ENCODE measurements at regions not wholly inside any gene's neighbourhood (a gene's known extent, or its start where the extent isn't known, plus 50 kb on each side); places are given as distances from the start of the nearest gene placed in this dataset.

GRCh38 chr3:25117005-25117593 lies 311.0 kb upstream of the RARB start:
- DNase-seq = no peak

DNA sequence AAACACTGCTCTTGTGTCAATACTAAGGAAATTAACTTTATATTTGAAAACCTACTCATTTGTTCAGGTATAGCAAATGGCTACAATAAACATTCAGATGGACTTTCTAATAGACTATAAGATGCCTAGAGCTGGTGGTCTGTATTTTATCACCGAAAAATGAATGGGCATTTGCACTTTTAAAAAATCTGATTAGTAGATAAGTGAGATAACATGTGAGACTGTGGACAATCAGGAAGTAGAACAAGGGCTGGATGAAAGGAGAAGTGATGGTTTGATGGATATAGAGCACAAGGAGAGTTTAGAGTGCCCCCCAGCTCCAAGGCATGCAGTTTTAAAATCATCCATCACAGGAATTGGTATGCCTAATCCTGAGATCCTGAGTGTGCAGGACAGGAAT lies 308.4 kb upstream of the RARB start:
- DNase-seq = no peak

DNA sequence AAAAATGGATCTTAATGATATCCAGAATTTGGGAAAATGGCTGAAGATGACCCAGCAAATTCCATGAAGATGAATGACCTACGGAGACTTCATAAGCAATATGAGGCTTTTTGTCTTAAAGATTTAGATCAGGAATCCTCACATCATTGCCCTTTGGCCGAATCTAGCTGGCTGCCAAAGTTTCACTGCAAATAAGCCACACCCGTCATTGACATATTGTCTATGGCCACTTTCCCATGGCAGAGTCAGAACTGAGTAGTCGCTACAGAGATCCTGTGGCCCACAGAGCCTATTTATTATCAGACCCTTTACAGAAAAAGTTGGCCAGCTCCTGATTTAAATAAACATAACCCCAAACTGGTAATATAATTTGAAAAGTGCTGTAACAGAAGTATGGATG lies 307.4 kb upstream of the RARB start:
- DNase-seq = no peak

DNA sequence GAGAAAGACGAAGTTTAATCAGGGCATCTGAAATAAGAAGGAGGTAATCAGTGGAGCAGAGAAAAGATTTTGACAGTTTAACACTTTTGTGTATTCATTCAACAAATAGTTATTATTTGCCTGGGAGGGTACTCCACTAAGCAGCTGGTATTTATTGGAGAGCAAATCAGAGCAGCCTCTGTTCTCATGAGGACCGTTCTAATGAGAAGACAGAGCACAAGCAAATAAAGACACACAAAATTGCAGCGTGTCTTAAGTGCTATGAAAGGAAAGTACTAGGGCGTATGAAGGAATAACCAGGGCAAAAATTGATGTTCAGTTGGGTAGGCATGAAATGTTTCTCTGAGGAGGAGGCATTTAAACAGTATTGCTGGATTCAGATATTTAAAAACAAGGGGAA lies 302.9 kb upstream of the RARB start:
- no peak for DNase-seq

GRCh38 chr3:25128735-25129134 lies 299.3 kb upstream of the RARB start:
- no peak for DNase-seq

DNA sequence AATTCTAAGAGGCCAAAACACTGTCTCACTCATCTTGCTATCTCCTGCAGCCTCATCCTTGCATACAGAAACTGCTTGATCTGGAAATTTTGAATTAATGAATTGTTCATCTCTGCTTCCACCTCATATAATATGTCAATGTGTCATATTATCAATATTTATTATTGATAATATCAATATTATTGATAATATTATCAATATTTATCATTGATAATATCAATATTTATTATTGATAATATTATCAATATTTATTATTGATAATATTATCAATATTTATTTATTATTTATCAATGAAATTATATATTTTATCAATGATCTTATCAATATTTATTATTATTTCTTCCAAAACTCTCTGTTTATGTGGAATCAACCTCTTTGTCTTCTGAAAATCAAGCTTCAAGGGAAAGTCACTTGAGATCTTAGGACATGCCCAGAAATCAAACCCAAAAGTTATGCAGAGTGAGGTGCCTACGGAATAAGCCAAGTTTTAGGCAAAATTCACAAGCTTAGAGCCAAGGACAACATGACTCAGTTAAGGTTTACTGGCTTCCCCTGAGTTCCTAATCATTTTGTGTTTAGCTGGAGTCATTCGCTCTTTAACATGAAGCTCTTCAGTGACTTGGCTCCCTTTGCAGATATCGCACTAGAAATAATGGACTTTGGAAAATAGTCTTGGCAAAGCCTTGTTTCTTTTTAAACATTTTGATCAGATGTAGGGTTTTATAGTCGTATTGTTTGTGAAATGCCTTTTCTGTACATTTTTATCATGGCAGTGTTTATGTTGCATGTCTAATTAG lies 297.1 kb upstream of the RARB start:
- no peak for DNase-seq

DNA sequence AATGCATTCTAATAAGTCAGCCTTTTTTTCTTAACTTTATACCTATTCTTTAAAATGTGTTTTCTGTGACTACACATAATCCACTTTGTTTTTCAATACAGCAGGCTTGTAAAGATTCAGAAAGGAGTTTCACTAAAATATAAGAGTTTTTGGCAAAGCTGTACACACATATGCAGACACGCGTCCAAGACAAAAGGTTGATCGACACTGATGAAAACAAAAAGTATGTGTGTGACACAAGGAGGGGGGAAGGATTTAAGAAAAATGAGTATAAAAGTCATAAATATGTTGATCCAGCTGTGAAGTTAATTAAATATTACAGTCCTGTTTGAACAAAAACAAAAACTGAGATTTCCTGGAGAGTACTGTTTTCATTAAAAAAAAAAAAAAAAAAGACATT lies 294.5 kb upstream of the RARB start:
- no peak for DNase-seq

DNA sequence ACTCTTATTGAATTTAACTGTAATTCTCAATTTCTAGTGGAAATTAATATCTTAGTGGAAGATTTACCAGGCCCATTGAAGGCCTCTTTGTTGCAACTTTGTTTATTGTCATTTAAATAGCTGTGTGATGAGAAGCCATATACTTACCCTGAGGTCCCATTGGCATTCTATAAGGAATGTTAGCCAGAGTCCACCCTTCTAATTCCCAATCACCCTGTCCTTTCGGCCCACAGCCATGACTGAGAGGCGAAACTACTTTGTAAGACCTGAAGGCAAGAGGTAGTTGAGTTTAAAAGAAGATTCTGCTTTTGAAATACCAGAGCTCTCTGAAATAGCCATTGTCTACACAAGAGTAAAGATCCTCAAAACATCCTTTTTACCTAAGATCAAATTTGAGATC lies 290.5 kb upstream of the RARB start:
- no peak for DNase-seq

GRCh38 chr3:25139267-25139666 lies 288.8 kb upstream of the RARB start:
- DNase-seq = no peak

GRCh38 chr3:25142609-25143355 lies 285.3 kb upstream of the RARB start:
- no peak for DNase-seq

DNA sequence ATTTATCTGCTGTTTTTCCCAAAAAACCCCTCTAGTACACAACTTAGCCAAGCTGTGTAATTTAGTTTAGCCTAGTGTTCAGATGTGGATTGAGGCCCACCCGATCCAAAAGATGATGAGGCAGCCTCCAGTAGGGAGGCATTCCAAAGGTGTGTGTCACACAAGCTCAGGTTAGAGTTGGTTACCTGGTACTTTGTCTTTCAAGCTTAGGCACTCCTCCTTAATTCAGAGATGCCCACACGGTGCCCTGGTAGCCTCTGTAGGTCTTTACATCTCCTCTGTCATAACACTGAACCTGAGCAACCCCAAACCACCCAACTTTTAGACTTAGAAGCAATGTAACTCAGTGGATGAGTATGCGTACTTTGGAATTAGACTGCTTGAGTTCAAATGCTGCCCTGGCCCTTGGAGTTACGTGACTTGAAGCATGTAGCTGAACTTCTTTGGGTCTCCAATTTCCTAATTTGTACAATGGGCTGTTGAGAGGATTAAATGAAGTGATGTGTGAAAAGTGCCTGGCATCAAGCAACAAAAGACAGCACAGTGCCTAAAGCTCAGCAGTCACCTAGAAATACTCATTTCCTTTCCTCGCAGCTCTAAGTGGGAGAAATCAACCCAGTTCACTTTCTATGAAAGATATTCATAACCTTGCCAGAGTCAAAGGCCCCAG lies 284.6 kb upstream of the RARB start:
- no peak for DNase-seq

DNA sequence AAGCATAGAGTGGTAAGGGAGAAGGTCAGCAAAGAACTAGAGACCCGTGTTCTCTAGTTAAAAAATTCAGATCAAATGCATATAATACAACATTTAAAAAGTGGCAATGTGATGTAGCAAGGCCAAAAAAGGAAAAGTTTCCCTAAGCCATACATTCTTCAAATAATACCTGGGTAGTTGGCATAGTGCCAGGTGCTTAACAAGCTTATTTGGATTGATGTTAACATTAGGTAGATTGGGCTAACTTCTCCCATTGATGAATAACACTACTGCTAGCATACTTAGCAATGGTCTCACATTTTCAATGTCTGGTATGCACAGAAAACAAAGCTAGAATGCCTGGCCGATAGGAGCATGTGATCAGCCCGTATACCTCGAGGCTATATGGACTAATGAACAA lies 283.6 kb upstream of the RARB start:
- DNase-seq = no peak

- no peak for DNase-seq
Observed at GRCh38 chr3:25145176-25145575, 282.9 kb upstream of the RARB start.

DNA sequence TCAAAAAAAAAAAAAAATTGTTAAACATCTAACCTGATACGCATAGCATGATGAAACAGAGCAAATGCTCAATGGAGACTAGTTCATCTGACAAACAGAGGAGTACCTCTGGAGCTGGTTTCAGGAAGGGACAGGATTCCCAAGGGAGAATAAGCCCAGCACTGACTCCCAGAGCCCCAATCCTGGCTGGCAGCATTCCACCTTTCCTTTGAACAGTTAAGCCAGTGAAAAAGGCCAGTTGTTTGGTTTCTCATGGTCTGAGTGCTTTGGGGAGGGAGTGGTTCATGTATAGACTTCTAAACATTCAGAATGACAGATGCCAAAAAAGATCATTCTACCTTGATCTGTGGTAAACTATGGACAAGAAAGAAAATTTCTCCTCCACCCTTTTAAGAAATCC lies 277.9 kb upstream of the RARB start:
- DNase-seq = no peak

DNA sequence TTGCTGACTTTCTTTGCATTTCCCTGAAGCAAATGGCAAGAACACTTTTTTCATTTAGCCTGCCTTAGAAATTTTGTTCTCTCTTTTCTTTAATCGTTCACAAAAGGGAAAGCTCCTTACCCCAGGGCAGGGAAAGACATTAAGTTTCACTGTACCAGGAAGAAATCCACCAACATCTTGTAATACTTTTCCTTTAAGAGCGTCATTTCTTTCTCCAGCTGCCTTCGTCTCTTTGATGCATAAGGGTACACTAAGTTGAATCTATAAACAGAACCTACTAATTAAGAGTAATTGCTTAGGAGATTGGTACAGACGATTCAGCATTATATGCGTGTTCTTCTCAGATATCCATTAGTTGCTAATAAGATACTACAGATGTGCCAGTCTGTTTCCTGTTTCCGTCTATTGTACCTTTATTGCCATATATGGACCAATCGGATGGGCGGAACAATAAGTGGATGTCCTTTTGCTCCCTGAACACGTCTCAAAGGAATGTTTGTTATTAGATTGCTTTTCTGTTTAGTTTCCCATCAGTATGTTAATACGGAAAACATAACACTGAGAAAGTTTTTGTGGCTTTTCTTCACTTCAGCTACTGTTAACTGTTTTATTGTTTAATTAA lies 276.7 kb upstream of the RARB start:
- no peak for DNase-seq

DNA sequence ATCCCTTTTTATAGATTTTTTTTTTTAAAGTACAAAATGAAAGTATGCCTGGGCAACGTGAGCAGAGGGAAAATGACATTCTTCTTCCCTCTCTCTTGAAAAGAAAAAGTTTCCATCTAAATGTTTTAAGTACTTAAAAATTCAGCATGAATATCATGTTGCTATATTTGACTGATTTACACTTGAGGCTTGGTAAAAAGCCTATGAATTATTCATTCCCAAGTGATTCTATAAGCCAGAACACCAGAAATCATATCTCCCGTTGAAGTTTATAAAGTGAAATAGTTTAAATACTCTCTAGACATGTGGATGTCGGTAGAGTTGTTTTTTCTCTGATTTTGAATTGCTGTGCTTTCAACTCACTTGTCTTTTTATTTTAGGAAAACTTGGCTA lies 276.2 kb upstream of the RARB start:
- DNase-seq = no peak

GRCh38 chr3:25153136-25153535 lies 274.9 kb upstream of the RARB start:
- no peak for DNase-seq

GRCh38 chr3:25153561-25153960 lies 274.5 kb upstream of the RARB start:
- no peak for DNase-seq

DNA sequence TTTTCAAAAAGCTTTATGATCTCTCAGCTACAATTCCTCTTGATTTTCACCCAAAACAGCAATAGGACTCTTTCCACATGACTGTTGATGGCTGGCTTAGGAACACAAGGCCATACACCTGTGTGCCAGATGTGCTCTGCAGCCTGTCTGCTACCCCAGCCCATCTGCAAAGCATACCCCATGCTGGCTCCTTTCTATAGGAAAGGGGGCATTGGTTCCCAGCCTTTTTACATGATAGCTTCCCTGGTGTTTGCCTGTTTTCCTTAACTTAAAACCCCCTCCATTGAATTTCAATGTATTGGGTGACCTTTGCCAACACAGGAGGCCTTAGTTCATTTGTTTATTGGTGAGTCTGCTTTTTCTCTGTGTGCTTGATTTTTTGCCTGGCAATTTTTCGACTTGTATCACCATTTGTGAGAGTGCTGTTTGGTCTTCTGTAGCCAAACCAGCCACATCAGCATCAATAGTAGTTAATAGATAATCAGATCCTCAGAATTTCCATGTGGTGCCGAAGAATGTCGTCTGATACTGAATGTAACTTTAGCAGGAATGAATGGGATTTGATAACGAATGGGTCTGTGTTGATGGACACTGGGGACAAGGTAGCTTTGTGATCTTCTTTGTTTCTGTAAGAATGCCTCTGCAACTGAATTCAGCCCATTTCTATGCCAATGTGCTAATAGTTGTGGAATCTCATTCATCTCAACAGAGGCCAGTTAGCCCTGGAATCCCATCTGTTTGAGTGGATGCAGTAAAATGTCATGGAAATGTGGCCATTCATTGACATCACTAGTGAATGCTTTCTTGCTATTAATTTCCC lies 272.2 kb upstream of the RARB start:
- DNase-seq = no peak

DNA sequence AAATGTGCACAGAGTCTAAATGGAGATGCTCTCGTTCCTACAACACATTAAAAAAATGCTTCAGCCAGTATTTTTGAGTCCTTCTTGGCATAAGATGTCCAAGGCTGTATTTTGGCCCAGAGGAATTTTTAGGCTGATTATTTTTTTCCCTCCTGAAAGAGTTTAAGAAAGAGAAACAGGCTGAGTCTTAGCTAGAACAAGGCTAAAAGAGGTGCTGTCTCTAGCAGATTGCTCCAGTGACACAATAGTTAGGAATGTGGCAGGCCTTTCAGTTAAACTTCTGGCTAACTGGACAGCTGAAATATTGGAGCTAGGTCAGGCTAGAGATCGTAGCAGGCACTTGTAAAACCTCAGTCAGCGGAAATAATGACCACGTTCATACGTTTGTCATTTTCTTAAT lies 271.4 kb upstream of the RARB start:
- no peak for DNase-seq

- DNase-seq = no peak
Observed at GRCh38 chr3:25165306-25165705, 262.8 kb upstream of the RARB start.

GRCh38 chr3:25166016-25166415 lies 262.0 kb upstream of the RARB start:
- DNase-seq = no peak

Measured in activated CD8-positive, alpha-beta memory T cell treated with anti-CD3 and anti-CD28 coated beads for 24 hours (primary cell).